IPS-NIHi7 (cell line): ENCODE measurements at regions not wholly inside any gene's neighbourhood (a gene's known extent, or its start where the extent isn't known, plus 50 kb on each side); places are given as distances from the start of the nearest gene placed in this dataset.
A peak's percentile ranks its signal among the peaks of the same experiment; 100 is the strongest.
"Not testable (repeated sequence)": the region's sequence is repeated elsewhere in the genome, so short reads cannot be mapped to it uniquely, and the experiment has no call there.

Experiments
- DNase-seq: peaks from one replicate; pipeline ENCODE4 v3.0.0; 2012; ENCODE audit warnings: mixed read lengths; ENCODE audit errors: extremely low spot score

DNA sequence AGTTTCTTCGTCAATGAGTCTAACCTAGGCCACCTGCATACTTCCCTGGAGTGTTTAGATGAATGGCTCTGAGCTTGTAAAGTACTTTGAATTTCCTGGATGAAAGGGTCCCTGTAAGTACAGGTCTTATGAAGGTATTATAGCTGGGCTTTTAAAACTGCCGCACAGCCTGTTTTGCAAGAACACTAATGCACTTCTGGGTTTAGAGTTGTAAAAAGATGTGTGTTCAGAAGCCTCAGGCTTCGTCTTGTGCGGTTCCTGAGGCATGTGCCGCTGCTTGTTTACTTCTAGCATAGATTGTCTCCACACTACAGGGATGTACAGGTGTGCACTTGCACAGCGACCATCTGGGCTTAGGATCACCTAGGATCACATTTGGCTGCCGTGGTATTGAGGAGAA, 324.5 kb downstream of the SOX4 start:
- DNase-seq: no peak

DNA sequence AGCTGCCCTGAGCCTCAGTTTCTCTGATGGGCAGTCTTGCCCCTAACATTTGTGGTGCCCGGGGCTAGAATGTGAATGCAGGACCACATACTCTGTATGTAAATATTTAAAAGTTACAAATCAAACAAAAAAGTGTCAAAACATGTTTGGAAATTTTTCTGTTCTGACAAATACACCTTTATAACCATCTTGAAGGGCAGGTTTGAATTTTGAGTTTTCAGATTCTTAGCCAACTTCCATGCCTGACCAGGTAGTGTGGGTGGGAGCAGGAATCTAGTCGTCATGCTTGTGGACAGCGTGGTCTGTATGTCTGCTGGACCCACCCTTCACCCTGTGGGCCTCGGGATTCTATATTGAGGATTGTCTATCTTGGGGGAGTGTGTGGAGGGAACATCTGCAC, 325.1 kb downstream of the SOX4 start:
- no peak for DNase-seq

DNA sequence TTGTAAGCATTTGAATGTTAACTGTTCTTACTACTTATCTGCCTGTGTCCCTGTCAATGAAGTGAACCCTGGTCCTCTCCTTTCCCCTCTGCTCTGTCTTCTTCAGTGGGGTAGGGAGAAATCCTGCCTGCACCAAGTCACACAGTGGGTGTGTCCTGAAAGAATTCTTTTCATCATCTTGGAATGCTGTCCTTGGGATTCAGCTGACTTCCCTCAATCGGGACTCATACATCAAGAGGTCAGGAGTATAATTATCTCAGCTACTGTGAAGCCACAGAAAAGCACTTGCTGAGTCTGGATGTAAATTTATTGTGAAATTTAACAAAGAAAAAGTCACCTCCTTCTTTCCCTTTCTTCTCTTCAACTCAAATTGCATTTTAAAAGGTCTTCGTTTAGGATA, 328.5 kb downstream of the SOX4 start:
- peak; percentile 45 for DNase-seq

DNA sequence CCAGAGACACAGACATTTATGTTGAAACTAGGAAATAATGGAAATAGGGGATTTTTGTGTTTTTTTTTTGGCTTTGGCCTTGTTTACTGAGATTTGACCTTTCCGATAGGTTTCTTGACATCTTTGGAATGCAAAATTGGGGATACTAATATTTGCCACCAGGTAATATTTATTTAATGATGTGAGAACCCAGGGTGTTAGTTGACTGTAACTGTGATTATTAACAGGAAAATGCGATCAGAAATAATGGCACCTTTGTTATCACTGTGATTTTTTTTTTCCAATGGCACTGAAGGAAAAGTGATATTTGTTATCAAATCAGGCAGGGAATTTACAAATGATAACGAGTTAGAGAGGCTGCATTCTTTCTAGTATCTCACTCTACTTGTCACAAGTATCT, 330.5 kb downstream of the SOX4 start:
- no peak for DNase-seq

DNA sequence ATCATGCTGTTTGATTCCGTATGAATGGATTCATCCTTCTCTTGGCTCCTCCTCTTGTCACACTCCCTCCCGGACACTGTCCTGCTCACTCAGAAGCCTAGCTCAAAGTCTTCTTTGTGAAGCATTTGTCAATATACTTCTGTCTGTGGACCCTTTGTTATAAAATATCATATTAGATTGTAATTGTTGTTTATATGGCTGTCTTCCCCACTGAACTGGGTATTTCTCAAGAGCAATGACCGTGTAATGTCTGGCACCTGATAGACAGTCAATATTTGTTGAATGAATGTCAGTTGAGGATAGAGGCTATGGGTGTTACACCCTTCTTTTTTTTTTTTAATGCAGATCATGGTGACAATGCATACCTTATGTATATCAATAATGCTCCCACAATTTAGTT, 335.3 kb downstream of the SOX4 start:
- DNase-seq: no peak

DNA sequence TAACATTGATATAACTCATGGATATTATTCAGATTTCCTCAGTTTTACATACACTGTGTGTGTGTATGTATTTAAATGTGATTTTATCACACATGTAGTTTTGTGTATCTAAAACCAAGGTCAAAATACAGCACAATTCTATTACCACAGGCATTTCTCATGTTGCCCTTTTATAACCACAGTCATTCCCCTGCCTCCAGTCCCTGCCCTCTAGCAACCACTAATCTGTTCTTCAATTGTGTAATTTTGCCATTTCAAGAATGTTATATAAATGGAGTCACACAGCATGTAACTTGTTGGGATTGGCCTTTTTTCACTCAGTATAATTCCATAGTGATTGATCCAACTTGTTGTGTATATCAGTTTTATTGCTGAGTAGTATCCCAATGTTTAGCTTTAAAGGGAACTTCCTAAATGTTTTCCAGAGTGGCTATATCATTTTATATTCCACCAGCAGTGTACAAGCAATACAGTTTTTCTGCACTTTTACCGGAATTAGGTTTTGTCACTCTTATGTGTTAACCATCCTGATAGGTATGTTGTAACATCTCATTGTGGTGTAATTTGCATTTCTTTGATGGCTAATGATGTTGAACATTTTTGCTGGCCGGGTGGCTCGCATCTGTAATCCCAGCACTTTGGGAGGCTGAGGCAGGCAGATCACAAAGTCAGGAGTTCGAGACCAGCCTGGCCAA, 338.2 kb downstream of the SOX4 start:
- no peak for DNase-seq

DNA sequence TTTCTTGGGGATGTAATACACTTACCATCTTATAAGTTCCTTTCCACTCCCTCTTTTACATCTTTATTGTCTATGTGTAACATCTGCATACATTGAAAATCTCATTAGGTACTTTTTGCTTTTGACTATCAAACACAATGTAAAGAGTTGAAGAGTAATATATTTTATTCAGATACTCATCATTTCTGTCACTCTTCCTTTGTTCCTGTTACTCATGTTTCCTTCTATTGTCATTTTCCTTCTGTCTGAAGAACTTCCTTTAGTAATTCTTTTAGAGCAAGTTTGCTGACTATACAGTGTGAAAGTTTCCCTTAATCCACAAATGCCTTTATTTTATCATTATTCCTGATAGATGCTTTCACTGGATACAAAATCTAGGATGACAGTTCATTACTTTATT, 339.8 kb downstream of the SOX4 start:
- DNase-seq: no peak

DNA sequence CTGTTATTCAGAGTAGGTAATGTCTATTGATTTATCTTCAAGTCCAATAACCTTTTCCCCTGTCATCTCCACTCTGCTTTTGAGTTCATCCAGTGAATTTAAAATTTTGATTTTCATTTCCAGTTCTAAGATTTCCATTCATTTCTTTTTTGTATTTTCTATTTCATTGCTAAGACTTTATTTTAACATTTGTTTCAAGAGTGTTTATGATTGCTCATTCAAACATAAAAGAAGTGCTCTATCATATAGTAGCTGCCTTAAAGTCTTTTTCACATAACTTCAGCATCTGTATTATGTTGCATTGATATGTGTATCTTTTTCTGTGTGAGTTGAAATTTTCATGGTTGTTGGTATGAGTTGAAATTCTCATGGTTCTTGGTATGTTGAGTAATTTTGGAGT, 341.6 kb downstream of the SOX4 start:
- no peak for DNase-seq

DNA sequence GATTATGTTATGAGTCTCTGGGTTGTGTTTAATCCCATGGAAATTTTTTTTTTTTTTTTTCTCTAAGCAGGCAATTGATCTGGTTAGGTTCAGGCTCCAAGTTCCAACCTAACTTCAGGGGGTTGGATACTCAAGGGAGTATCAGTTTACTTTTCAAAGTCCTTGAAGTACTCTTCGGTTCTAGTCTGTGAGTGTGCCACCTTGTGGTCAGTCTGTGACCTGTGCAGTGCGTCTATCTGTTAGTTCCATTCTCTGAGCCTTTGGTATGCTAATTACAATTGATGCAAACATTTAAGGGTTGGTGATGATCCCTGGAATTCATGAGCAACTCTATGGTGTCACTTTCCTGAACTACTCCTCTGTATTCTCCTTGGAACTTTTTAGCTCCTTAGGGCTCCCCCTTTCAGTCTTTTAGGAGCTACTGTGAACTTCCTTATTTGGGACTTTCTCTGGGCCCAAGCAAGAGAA, 342.0 kb downstream of the SOX4 start:
- DNase-seq: peak; percentile 68

DNA sequence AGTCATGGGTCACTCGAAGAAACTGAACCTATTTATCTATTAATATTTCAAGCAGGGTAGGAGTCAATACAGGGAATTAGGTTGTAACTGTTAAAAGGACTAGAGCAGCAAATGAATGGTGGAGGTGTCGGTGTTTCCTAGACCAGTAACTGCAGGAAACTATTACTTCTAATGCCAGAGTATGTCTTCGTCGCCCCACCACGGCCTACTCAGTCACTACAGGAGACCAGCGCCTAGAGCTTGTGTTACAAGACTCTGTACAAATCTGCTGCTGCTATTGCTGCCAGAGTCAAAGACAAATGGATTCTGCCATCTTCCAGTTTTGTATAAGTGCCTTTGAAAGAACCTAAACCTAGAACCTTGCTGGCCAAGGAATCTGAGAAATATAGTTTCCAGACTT, 343.9 kb downstream of the SOX4 start:
- DNase-seq: no peak

DNA sequence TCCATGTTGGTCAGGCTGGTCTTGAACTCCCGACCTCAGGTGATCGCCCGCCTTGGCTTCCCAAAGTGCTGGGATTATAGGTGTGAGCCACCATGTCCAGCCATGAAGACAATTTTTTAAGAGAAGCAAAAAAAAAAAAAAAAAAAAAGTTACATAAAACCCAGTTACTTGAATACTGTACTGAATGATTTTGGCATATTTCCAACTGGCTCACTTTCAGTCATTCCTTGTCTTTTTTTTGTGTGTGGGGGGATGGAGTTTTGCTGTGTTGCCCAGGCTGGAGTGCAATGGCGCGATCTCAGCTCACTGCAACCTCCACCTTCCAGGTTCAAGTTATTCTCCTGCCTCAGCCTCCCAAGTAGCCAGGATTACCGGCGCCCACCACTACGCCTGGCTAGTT, 345.5 kb downstream of the SOX4 start:
- not testable (repeated sequence) for DNase-seq

DNA sequence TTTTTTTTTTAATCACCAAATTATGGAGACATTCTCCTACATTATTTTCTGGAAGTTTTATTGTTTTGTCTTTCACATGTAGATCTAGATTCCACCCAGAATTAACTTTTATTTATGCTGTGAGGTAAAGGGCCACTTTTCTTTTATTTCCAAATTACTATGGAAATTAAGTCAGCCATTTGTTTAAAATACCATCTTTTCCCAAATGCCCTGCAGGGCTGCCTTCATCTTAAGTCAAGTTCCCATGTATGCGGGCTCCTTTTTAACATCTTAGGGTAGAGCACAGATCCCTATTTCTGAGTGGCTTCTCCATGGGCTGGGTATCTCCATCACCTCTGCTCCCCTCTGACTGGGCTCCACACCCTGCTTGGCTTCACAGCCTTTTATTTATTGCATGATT, 348.4 kb downstream of the SOX4 start:
- DNase-seq: no peak

DNA sequence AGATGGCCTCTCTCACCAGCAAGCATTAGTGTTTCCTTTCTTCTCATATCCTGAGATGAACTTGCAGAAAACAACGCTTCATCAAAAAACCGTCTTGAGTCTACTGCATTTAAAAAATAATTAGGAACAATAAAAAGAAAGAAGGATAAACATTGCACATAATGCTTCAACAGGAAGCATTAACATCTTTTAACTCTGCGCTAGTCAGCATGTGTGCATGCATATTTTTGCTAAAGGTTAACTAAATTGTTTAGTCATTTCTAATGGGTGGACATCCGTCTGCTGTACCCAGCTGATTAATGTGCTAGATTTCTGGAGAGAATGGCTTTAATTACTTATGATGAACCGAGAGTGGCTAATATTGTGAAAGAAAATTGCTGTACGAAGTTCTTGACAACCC, 349.3 kb downstream of the SOX4 start:
- DNase-seq: no peak

DNA sequence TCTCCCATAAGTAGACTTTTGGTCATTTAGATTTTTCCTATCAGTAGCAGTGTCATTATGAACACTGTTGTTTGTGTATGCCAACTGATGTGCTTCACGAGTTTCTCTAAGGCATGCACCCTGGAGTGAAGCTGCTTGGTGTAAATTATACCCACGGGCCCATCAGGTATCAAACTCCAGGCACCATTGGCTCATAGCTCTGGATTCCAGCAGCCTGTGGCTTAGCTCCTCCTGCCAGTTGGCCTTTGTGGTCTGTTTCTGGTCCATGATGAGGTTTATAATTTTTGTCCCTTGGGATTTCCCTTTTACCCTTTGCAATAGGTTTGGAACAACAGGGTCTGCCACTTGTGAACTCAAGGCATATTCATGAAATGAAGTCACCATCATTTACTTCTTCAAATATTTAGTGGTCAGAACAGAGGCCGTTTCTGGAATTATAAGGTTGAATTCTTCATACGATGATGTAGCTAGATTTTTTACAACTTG, 350.5 kb downstream of the PRL start:
- no peak for DNase-seq

DNA sequence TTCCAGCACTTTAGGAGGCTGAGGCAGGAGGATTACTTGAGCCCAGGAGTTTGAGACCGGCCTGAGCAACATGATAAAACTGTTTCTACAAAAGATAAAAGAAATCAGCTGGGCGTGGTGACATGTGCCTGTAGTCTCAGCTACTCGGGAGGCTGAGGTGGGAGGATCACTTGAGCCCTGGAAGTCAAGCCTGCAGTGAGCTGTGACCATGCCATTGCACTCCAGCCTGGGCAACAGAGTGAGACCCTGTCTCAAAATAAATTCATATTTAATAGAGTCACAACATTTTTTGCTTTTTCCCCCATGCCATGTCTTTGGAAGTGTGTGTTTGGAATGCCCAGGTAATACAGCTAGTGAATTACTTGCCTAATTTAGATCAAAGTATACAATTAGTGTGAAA, 349.6 kb downstream of the PRL start:
- DNase-seq: not testable (repeated sequence)

DNA sequence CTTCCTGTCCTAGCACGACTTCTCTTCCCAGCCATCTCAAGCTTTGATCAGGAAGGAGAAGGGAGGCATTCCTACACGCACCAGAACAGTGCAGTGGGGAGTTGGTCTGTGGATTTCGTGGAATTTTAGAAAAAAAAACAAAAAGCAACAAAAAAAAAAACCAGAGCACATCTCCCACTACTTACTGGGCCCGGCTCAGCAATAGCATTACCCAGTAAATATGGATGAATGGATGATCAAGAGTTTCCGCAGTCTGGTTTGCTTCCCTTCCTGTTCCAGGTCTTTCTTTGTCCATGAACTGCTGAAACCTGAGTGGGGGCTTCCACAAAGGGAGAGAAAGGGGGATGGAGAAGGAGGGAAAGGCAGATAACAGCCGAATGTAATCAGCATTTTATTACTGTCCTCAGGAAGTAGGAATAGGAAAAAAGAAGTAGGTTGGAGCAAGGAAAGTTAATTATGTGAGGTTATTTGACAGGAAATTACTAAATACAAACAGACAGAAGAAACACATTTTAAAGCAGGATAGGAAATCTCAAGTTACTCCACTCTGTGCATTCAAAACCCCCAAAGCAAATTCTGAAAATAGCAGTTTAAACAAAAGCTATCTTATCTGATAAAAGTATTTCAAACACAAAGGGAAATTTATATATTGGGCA, 349.0 kb downstream of the PRL start:
- DNase-seq: no peak

DNA sequence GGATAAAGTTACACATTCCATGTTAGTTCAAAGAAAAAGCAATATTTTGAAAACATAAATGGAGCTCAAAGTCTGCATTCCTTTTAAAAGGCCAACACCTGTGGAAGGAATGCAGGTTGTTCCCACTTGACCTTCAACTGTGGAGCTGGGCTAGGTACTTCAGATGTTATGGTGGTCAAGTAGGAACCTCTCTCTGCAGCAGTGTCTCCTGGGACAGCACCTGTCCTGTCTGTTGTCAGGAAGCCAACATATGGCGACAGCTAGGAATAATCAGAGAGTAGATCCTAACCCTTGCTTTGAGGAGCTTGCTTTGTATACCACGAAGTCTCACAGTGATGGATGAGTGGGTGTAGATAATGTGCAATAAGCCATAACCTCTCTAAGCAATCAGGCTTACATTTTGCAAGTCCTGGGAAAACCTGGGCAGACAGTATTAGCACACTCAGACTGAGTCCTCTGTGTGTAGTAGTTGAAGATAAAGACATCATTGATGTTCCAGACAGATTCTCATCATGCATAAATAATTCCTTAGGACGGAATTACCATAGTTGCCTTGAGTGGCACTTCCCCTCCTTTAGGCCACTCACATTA, 347.5 kb downstream of the PRL start:
- no peak for DNase-seq

DNA sequence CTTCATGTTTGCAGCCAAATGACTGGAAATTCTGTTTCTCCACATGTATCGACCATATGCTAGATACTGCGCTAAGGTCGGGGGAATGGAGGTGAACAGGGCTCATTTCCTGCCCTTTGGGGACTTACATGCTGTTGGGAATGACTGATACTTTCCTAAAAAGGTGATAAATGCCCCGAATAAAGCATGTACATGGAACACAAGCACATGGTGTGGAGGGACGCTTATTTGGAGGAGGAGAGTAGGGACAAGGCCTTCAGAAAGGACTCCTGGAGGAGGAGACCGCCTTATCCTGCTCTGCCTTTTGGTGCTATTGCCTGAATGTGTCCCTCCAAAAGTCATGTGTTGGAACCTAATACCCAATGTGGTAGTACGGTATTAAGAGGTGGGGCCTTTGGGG, 344.5 kb downstream of the PRL start:
- no peak for DNase-seq

DNA sequence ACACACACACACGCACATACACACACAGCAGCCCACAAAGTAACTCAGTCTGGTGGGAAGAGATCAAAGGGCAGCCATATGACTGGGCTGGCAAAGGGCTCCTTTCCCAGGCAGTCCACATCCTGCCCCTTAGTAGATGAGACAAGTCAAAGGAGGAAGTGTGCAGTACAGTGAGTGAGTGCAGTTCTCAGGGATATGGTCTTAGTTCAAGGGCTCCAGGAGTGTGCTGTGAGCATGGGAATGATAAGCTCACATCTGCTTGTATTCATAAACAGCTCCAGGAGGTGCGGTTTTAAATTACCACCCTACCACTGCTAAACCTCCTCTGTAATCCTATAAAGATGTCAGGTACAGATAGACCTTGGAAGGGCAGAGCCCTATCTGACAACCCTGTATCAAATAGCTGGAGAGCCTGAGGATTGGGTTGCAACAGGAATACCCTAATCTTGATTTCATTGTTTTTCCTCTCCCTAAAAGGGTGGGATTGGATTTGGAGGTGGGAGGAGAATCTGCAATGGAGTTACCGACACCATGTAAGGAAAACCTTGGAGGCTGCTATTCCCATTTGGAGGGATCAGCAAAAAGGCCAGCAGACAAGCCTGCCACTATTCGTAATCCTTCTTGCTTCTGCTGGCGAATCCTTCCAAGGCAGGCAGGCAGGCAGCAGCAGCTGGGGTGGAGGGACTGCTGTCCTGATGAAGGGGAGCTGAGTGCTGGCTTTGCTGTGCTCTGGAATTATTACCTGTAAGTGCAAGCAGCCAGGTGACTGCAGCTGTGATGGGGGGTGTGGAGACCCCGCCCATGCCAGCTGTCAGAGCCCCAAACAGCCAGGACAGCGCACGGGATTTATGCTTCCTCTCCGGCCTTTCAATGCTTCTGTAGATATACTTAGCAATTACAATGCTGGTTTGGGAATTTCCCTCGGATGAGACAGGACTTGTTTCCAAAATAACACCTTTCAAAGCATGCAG, 342.7 kb downstream of the PRL start:
- DNase-seq: peak; percentile 28

DNA sequence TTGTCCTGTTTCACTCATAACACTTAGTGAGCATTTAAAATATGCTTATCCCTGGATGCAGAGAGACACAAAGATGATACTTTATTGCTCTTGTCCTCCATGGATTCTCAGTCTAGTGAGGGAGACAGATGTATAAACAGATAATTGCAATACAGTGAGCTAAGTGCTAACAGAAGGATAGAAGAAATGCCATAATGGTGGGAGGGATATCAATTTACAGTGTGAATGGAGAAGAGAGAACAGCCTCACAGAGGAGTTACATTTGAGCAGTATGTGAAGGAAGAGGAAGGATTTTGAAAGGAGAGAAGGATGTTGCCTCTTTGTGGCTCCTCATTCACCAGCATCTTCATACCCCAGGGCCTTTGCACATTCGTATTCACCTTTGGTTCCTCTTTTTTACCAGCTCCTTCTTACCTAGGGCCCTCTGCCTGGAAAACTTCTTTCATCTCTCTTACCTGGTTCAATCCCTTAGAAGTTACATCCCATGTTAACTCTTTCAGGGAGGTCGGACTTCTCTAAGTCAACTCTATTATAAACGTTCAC, 341.7 kb downstream of the PRL start:
- DNase-seq: no peak

DNA sequence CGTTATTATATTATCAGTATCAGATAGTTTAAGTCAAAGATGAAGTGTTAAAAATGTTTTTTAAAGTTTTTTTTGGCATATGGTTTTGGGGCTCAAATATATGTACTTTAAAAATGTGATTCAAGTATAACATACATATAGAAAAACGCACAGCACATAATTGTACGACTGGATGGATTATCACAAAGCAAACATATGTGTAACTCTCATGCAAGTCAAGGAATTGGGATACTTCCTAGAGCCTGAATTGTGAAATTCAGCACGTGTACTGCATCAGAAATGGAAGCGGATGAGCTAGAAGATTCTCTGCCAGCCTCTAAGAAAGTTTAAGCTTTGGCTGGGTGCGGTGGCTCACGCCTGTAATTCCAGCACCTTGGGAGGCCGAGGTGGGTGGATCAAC, 340.9 kb downstream of the PRL start:
- DNase-seq: no peak

DNA sequence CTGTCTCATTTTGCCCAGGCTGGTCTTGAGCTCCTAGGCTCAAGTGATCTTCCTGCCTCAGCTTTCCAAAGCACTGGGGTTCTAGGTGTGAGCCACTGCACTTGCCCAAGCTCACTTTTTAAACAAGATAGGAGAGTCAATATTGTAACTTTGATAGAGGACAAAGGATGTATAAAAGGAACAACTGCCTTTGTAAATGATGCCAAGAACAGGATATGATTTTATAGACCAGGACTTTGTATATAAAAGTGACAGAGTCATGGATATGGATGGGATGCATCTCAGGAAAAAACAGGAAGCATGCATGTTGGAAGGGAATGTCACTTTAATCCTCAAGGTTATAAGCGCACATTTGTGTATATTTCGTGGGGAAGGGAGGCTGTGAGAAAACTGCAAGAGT, 338.4 kb downstream of the PRL start:
- no peak for DNase-seq
